ENCODE measurements at regions not wholly inside any gene's neighbourhood (a gene's known extent, or its start where the extent isn't known, plus 50 kb on each side); places are given as distances from the start of the nearest gene placed in this dataset.

- Mint-ChIP-seq H3K9me3 (ENCODE audit: low read depth) (no peaks in the 10 kb centered on the region), H3K36me3 (ENCODE audit: low read depth) (no peaks in the 10 kb centered on the region), H3K4me3 (ENCODE audit: unreplicated experiment) (no peak overlapping the region), H3K27me3 (ENCODE audit: low read depth) (peaks cover 58% of the 10 kb centered on the region), H3K27ac (ENCODE audit: unreplicated experiment) (no peak overlapping the region), H3K4me1 (ENCODE audit: low read depth) (no peaks in the 10 kb centered on the region)
- TF ChIP-seq, protein P1, sequence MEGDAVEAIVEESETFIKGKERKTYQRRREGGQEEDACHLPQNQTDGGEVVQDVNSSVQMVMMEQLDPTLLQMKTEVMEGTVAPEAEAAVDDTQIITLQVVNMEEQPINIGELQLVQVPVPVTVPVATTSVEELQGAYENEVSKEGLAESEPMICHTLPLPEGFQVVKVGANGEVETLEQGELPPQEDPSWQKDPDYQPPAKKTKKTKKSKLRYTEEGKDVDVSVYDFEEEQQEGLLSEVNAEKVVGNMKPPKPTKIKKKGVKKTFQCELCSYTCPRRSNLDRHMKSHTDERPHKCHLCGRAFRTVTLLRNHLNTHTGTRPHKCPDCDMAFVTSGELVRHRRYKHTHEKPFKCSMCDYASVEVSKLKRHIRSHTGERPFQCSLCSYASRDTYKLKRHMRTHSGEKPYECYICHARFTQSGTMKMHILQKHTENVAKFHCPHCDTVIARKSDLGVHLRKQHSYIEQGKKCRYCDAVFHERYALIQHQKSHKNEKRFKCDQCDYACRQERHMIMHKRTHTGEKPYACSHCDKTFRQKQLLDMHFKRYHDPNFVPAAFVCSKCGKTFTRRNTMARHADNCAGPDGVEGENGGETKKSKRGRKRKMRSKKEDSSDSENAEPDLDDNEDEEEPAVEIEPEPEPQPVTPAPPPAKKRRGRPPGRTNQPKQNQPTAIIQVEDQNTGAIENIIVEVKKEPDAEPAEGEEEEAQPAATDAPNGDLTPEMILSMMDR (IDR thresholded peaks at IDR 0.05): no peak
- DNase-seq (ENCODE audit: low spot score): no peak
These were observed 127.9 kb upstream of the NECTIN1 start for GRCh38 chr11:119856681-119857485.

DNA sequence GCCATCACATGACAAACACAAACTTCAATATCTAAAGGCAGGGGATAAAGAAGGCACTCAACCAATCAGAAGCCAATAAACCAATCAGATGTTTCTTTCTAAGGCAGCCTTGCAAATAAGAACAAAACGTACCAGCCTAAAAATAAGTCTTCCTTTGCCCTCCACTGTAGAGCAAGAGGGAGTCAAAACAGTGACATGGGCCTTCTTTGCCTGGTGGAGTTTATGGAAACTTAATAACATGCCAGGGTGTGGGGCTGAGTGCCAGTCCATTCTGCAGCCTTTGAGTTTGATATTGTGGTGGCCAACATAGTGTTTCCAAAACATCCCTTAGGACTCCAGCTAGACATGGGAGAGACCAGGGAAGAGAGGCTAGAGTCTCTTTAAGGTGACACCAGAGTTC lies 126.1 kb upstream of the NECTIN1 start:
- Mint-ChIP-seq H3K27me3 (ENCODE audit: low read depth) (peaks cover 59% of the 10 kb centered on the region), H3K9me3 (ENCODE audit: low read depth) (no peaks in the 10 kb centered on the region), H3K4me3 (ENCODE audit: unreplicated experiment) (no peak overlapping the region), H3K36me3 (ENCODE audit: low read depth) (no peaks in the 10 kb centered on the region), H3K27ac (ENCODE audit: unreplicated experiment) (no peak overlapping the region), H3K4me1 (ENCODE audit: low read depth) (no peaks in the 10 kb centered on the region)
- TF ChIP-seq, protein P1 (IDR thresholded peaks at IDR 0.05): no peak
- no peak for DNase-seq (ENCODE audit: low spot score)

GRCh38 chr11:119854521-119854920 lies 125.5 kb upstream of the NECTIN1 start:
- Mint-ChIP-seq H3K27ac (ENCODE audit: unreplicated experiment) (no peak overlapping the region), H3K36me3 (ENCODE audit: low read depth) (no peaks in the 10 kb centered on the region), H3K9me3 (ENCODE audit: low read depth) (no peaks in the 10 kb centered on the region), H3K27me3 (ENCODE audit: low read depth) (peaks cover 61% of the 10 kb centered on the region), H3K4me1 (ENCODE audit: low read depth) (no peaks in the 10 kb centered on the region), H3K4me3 (ENCODE audit: unreplicated experiment) (no peak overlapping the region)
- DNase-seq (ENCODE audit: low spot score): no peak
- TF ChIP-seq, protein P1 (IDR thresholded peaks at IDR 0.05): no peak

DNA sequence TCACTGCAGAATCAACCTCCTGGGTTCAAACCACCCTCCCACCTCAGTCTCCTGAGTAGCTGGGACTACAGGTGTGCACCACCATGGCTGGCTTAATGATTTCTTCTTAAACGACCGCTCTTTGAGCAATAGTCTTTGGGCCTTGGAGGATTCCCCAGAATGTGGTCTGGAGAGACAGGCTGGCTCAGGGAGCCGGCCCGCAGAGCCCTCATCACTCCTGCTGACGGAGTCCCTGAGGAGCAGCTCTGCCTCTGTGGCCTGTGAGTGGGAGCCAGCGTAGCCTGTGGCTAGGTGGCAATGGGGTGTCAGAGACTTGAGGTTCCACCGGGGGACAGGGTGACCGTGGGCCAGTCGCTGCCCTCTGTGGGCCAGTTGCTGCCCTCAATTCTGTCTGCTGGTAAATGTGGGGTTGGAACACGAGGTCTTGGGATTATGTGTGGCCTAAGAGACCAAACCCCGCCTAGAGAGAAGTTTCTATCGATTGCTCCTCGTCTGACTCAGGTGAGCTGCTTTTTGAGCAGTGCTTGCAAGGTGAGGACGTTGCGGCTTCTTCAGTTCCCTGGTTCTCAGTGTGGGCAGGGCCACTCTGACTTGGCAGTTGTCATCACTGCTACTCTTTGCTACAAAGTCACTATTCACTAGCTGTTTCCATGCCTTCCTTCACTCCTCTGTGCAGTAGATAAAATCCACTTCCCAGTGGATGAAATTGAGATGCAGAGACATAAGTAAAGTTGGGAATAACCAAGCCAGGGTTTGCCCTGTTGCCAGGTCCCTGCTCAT lies 124.8 kb upstream of the NECTIN1 start:
- H3K27me3 Mint-ChIP-seq (ENCODE audit: low read depth): peaks cover 58% of the 10 kb centered on the region

DNA sequence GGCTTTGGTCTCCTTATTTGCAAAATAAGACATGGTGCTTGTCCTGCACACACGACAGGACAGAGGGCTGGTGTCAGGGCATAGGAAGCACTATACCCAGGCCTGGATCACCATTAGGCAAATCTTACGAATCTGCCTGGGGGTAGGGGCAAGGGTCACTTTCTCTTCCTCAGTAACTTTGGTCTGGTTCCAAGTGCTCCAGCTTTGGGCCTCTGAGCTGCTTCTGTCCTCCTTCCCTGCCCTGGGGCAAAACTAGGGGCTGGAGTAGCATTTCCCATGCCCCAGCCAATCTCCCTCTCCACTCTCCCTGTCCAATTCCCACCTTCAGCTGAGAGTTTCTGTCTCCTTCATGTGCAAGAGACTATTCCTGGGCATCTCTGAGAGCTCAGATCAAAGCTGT lies 123.7 kb upstream of the NECTIN1 start:
- Mint-ChIP-seq H3K4me3 (ENCODE audit: unreplicated experiment) (no peak overlapping the region), H3K9me3 (ENCODE audit: low read depth) (no peaks in the 10 kb centered on the region), H3K4me1 (ENCODE audit: low read depth) (no peaks in the 10 kb centered on the region), H3K27me3 (ENCODE audit: low read depth) (peaks cover 49% of the 10 kb centered on the region), H3K27ac (ENCODE audit: unreplicated experiment) (no peak overlapping the region), H3K36me3 (ENCODE audit: low read depth) (no peaks in the 10 kb centered on the region)
- no peak for DNase-seq (ENCODE audit: low spot score)
- TF ChIP-seq, protein P1 (IDR thresholded peaks at IDR 0.05): no peak

More for the DNA sequence above, 124.8 kb upstream of the NECTIN1 start:
- TF ChIP-seq, protein P1 (IDR thresholded peaks at IDR 0.05): no peak
- Mint-ChIP-seq H3K9me3 (ENCODE audit: low read depth) (no peaks in the 10 kb centered on the region), H3K4me1 (ENCODE audit: low read depth) (no peaks in the 10 kb centered on the region), H3K36me3 (ENCODE audit: low read depth) (no peaks in the 10 kb centered on the region), H3K27ac (ENCODE audit: unreplicated experiment) (no peak overlapping the region), H3K4me3 (ENCODE audit: unreplicated experiment) (no peak overlapping the region)
- no peak for DNase-seq (ENCODE audit: low spot score)

Measured in chondrocyte (in vitro differentiated cells).